Sigmoid colon (tissue), 4 donors: ENCODE measurements at regions not wholly inside any gene's neighbourhood (a gene's known extent, or its start where the extent isn't known, plus 50 kb on each side); places are given as distances from the start of the nearest gene placed in this dataset.

Source experiments
- EP300 ChIP-seq, 4 donors: sonication (generic); formaldehyde crosslinking; IDR thresholded peaks; one replicate each; pipeline ENCODE4 v1.6.1; 2017; ENCODE audit warnings: antibody characterized with exemption in 4 of 4
- POLR2A ChIP-seq, 2 donors: fragments of 450-650 bp; IDR thresholded peaks; one replicate each; pipeline ENCODE4 v1.6.1; 2016; ENCODE audit warnings: antibody characterized with exemption in 2 of 2, mild to moderate bottlenecking in 2 of 2, moderate library complexity in 2 of 2
- POLR2AphosphoS5 ChIP-seq, 4 donors: sonication (generic); formaldehyde crosslinking; IDR thresholded peaks; one replicate each; pipeline ENCODE4 v1.6.1; 2017; ENCODE audit warnings: antibody characterized with exemption in 4 of 4
- TF ChIP-seq, protein P1 (sequence below), 4 experiments: fragments of 450-650 bp in 3 of 4; fragments of 200-600 bp in 1 of 4; IDR thresholded peaks; one replicate each; pipeline ENCODE4 v1.5.1; 2016 to 2019; ENCODE audit warnings: antibody characterized with exemption in 4 of 4, mild to moderate bottlenecking in 3 of 4, moderate library complexity in 2 of 4

DNA sequence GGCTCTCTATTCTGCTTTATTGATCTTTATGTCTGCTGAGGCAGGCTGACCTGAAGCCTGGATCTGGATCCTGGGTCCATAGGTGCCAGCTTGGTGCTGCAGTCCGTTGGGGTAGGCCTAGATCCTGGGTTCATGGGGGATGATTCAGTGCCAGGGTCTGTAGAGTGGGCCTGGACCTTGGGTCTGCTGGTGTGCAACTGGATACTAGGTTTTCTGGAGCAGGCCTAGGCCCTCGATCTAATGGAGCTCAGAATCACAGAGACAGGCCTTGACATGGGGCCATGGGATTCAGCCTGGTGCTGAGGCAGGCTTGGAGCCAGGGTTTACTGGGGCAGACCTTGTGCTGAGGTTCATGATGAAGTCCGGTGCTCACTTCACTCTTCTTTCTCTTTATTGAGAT is 358.6 kb downstream of the TEX13C start:
- TF ChIP-seq, protein P1, sequence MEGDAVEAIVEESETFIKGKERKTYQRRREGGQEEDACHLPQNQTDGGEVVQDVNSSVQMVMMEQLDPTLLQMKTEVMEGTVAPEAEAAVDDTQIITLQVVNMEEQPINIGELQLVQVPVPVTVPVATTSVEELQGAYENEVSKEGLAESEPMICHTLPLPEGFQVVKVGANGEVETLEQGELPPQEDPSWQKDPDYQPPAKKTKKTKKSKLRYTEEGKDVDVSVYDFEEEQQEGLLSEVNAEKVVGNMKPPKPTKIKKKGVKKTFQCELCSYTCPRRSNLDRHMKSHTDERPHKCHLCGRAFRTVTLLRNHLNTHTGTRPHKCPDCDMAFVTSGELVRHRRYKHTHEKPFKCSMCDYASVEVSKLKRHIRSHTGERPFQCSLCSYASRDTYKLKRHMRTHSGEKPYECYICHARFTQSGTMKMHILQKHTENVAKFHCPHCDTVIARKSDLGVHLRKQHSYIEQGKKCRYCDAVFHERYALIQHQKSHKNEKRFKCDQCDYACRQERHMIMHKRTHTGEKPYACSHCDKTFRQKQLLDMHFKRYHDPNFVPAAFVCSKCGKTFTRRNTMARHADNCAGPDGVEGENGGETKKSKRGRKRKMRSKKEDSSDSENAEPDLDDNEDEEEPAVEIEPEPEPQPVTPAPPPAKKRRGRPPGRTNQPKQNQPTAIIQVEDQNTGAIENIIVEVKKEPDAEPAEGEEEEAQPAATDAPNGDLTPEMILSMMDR (IDR thresholded peaks at IDR 0.05), result no peak
- TF ChIP-seq EP300 (IDR thresholded peaks at IDR 0.05) (no peak), POLR2A (IDR thresholded peaks at IDR 0.05) (no peak), POLR2AphosphoS5 (IDR thresholded peaks at IDR 0.05) (no peak)
